ENCODE measurements at regions not wholly inside any gene's neighbourhood (a gene's known extent, or its start where the extent isn't known, plus 50 kb on each side); places are given as distances from the start of the nearest gene placed in this dataset.

DNA sequence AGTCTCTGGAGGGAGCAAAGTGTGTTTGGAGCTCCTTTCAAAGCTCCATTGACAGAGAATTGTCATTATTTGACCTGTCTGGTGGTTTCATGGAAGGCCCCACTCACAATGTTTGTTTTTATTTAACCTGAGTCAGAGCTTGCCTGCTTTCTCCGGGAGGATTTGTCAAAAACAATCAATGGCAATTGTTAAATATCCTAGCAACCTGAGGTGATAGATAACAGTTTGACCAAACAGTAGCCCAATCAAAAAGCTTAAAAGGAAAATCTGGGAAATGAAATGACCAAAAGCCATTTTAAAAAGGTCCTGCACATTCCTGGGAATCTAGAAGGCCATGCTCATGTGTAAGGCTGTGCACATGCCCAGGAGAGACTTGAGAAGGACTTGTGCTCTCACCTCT lies 177.2 kb upstream of the POC5 start:
- no peak overlapping the region for H4K91ac ChIP-seq (replicated peaks; ENCODE audit: insufficient read length, low read length)
- no peak for FAIRE-seq
- DNase-seq (ENCODE audit: low read depth in 1 of 2, low spot score in 2 of 2) = no peak
- no peak overlapping the region for H4K8ac ChIP-seq (ENCODE audit: extremely low read depth, insufficient read depth, low read length)
- no peak overlapping the region for H3K9ac ChIP-seq (replicated peaks in 1 of 4; ENCODE audit: extremely low read depth in 1 of 4, low read depth in 3 of 4, low read length in 3 of 4)
- no peak overlapping the region for H3K14ac ChIP-seq (ENCODE audit: insufficient read length)
- H2BK12ac ChIP-seq (ENCODE audit: low read depth, low read length) = no peak overlapping the region
- no peaks in the 10 kb centered on the region for H3K4me1 ChIP-seq (replicated peaks in 1 of 4; ENCODE audit: control insufficient read depth in 3 of 4, insufficient read depth in 4 of 4, low read length in 3 of 4)
- H3K79me1 ChIP-seq (ENCODE audit: low read depth, low read length) = no peaks in the 10 kb centered on the region
- H2AK5ac ChIP-seq (ENCODE audit: low read depth, low read length) = no peak overlapping the region
- POLR2A ChIA-PET (ENCODE audit: partially characterized antibody) = no interaction called here
- no peaks in the 10 kb centered on the region for H3K27me3 ChIP-seq (replicated peaks in 1 of 4; ENCODE audit: control insufficient read depth in 3 of 4, extremely low read depth in 1 of 4, insufficient read depth in 3 of 4, low read length in 3 of 4)
- no peaks in the 10 kb centered on the region for H4K20me1 ChIP-seq (replicated peaks in 1 of 2; ENCODE audit: control insufficient read depth in 1 of 2, insufficient read depth in 2 of 2, low read length in 2 of 2)
- no peak overlapping the region for H3K27ac ChIP-seq (ENCODE audit: low read depth, low read length)
- no peak overlapping the region for H3K4ac ChIP-seq (replicated peaks; ENCODE audit: insufficient read length, low read depth, low read length)
- no peaks in the 10 kb centered on the region for H3K79me2 ChIP-seq (ENCODE audit: control insufficient read depth in 1 of 2, insufficient read depth in 2 of 2, low read length in 2 of 2)
- no peak overlapping the region for H2AFZ ChIP-seq (ENCODE audit: low read length)
- no peak overlapping the region for H2BK15ac ChIP-seq (ENCODE audit: low read length)
- no peak overlapping the region for H4K5ac ChIP-seq (ENCODE audit: insufficient read length, low read depth, low read length)
- no peak overlapping the region for H3K23ac ChIP-seq (ENCODE audit: insufficient read length)
- H3K36me3 ChIP-seq (ENCODE audit: control insufficient read depth in 2 of 4, insufficient read depth in 4 of 4, low read length in 3 of 4) = no peaks in the 10 kb centered on the region
- no peak overlapping the region for H3K56ac ChIP-seq (replicated peaks; ENCODE audit: insufficient read length, low read depth, low read length)
- no peak overlapping the region for H2BK5ac ChIP-seq (ENCODE audit: low read depth, low read length)
- H3K4me2 ChIP-seq (ENCODE audit: insufficient read depth in 1 of 2, low read depth in 2 of 2, low read length in 2 of 2) = no peak overlapping the region
- no peak overlapping the region for H3K4me3 ChIP-seq (ENCODE audit: extremely low read depth in 1 of 4, insufficient read depth in 2 of 4, low read depth in 3 of 4, low read length in 4 of 4)
- H3K9me3 ChIP-seq (ENCODE audit: insufficient read depth in 2 of 2, low read depth in 1 of 2, low read length in 1 of 2) = peaks cover 0 to 9% of the 10 kb centered on the region in 2 experiments; a peak in 3 of 4 replicates
- CTCF ChIA-PET (ENCODE audit: partially characterized antibody) = interaction anchor here (1.0 kb wide), 1 partner anchor 281 kb away, joined by 5 read pairs; no protein-coding TSS in a partner anchor
- H2BK120ac ChIP-seq (replicated peaks; ENCODE audit: low read depth, low read length) = no peak overlapping the region
- H2BK20ac ChIP-seq (ENCODE audit: low read length) = no peak overlapping the region
- no peaks in the 10 kb centered on the region for H3K23me2 ChIP-seq (ENCODE audit: low read depth, low read length)
- no peak overlapping the region for H3K18ac ChIP-seq (ENCODE audit: extremely low read depth, low read length)
- WGBS, 2 experiments (ENCODE audit: extremely low coverage in 1 of 2, insufficient coverage in 1 of 2, insufficient read length in 1 of 2, insufficient replicate concordance in 2 of 2, low coverage in 1 of 2, low lambda C conversion rate in 2 of 2, missing lambda C conversion rate in 1 of 2) = 90% methylated on average over 1 of the region's 1 CpG; no CpG with 5 or more reads in 1 of the 2 experiments
- TF ChIP-seq, protein P1, sequence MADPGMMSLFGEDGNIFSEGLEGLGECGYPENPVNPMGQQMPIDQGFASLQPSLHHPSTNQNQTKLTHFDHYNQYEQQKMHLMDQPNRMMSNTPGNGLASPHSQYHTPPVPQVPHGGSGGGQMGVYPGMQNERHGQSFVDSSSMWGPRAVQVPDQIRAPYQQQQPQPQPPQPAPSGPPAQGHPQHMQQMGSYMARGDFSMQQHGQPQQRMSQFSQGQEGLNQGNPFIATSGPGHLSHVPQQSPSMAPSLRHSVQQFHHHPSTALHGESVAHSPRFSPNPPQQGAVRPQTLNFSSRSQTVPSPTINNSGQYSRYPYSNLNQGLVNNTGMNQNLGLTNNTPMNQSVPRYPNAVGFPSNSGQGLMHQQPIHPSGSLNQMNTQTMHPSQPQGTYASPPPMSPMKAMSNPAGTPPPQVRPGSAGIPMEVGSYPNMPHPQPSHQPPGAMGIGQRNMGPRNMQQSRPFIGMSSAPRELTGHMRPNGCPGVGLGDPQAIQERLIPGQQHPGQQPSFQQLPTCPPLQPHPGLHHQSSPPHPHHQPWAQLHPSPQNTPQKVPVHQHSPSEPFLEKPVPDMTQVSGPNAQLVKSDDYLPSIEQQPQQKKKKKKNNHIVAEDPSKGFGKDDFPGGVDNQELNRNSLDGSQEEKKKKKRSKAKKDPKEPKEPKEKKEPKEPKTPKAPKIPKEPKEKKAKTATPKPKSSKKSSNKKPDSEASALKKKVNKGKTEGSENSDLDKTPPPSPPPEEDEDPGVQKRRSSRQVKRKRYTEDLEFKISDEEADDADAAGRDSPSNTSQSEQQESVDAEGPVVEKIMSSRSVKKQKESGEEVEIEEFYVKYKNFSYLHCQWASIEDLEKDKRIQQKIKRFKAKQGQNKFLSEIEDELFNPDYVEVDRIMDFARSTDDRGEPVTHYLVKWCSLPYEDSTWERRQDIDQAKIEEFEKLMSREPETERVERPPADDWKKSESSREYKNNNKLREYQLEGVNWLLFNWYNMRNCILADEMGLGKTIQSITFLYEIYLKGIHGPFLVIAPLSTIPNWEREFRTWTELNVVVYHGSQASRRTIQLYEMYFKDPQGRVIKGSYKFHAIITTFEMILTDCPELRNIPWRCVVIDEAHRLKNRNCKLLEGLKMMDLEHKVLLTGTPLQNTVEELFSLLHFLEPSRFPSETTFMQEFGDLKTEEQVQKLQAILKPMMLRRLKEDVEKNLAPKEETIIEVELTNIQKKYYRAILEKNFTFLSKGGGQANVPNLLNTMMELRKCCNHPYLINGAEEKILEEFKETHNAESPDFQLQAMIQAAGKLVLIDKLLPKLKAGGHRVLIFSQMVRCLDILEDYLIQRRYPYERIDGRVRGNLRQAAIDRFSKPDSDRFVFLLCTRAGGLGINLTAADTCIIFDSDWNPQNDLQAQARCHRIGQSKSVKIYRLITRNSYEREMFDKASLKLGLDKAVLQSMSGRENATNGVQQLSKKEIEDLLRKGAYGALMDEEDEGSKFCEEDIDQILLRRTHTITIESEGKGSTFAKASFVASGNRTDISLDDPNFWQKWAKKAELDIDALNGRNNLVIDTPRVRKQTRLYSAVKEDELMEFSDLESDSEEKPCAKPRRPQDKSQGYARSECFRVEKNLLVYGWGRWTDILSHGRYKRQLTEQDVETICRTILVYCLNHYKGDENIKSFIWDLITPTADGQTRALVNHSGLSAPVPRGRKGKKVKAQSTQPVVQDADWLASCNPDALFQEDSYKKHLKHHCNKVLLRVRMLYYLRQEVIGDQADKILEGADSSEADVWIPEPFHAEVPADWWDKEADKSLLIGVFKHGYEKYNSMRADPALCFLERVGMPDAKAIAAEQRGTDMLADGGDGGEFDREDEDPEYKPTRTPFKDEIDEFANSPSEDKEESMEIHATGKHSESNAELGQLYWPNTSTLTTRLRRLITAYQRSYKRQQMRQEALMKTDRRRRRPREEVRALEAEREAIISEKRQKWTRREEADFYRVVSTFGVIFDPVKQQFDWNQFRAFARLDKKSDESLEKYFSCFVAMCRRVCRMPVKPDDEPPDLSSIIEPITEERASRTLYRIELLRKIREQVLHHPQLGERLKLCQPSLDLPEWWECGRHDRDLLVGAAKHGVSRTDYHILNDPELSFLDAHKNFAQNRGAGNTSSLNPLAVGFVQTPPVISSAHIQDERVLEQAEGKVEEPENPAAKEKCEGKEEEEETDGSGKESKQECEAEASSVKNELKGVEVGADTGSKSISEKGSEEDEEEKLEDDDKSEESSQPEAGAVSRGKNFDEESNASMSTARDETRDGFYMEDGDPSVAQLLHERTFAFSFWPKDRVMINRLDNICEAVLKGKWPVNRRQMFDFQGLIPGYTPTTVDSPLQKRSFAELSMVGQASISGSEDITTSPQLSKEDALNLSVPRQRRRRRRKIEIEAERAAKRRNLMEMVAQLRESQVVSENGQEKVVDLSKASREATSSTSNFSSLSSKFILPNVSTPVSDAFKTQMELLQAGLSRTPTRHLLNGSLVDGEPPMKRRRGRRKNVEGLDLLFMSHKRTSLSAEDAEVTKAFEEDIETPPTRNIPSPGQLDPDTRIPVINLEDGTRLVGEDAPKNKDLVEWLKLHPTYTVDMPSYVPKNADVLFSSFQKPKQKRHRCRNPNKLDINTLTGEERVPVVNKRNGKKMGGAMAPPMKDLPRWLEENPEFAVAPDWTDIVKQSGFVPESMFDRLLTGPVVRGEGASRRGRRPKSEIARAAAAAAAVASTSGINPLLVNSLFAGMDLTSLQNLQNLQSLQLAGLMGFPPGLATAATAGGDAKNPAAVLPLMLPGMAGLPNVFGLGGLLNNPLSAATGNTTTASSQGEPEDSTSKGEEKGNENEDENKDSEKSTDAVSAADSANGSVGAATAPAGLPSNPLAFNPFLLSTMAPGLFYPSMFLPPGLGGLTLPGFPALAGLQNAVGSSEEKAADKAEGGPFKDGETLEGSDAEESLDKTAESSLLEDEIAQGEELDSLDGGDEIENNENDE (IDR thresholded peaks at IDR 0.05; ENCODE audit: insufficient replicate concordance, low read length) = no peak

Measured in H1 (cell line).